Hepatocyte (in vitro differentiated cells): ENCODE measurements at regions not wholly inside any gene's neighbourhood (a gene's known extent, or its start where the extent isn't known, plus 50 kb on each side); places are given as distances from the start of the nearest gene placed in this dataset.
"Not testable (repeated sequence)": the region's sequence is repeated elsewhere in the genome, so short reads cannot be mapped to it uniquely, and the experiment has no call there.

Experiments used
- EZH2 ChIP-seq: fragments of 200-600 bp; sonication (generic); IDR thresholded peaks from 2 replicates; pipeline ENCODE4 v1.6.1; 2016; ENCODE audit warnings: antibody characterized with exemption, mild to moderate bottlenecking, borderline replicate concordance
- TF ChIP-seq, protein P1 (sequence below): fragments of 200-600 bp; sonication (generic); IDR thresholded peaks from 2 replicates; pipeline ENCODE4 v1.5.1; 2016; ENCODE audit warnings: antibody characterized with exemption, mild to moderate bottlenecking; ENCODE audit not compliant: poor library complexity

DNA sequence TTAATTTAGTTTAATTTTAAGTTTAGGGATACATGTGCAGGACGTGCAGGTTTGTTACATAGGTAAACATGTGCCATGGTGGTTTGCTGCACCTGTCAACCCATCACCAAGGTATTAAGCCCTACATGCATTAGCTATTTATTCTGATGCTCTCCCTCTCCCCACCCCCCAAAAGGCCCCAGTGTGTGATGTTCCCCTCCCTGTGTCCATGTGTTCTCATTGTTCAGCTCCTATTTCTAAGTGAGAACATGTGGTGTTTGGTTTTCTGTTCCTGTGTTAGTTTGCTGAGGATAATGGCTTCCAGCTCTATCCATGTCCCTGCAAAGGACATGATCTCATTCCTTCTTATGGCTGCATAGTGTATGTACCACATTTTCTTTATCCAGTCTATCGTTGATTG is 53.6 kb downstream of the ACTBL2 start:
- not testable (repeated sequence) for TF ChIP-seq EZH2
- TF ChIP-seq, protein P1, sequence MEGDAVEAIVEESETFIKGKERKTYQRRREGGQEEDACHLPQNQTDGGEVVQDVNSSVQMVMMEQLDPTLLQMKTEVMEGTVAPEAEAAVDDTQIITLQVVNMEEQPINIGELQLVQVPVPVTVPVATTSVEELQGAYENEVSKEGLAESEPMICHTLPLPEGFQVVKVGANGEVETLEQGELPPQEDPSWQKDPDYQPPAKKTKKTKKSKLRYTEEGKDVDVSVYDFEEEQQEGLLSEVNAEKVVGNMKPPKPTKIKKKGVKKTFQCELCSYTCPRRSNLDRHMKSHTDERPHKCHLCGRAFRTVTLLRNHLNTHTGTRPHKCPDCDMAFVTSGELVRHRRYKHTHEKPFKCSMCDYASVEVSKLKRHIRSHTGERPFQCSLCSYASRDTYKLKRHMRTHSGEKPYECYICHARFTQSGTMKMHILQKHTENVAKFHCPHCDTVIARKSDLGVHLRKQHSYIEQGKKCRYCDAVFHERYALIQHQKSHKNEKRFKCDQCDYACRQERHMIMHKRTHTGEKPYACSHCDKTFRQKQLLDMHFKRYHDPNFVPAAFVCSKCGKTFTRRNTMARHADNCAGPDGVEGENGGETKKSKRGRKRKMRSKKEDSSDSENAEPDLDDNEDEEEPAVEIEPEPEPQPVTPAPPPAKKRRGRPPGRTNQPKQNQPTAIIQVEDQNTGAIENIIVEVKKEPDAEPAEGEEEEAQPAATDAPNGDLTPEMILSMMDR = not testable (repeated sequence)
